Kidney glomerular epithelial cell (primary cell): ENCODE measurements at regions not wholly inside any gene's neighbourhood (a gene's known extent, or its start where the extent isn't known, plus 50 kb on each side); places are given as distances from the start of the nearest gene placed in this dataset.
A peak's percentile ranks its signal among the peaks of the same experiment; 100 is the strongest.

Experiments
- DNase-seq: peaks from one replicate; lab custom pipeline; 2025; lab: John Stamatoyannopoulos, UW

- peak; percentile 64 for DNase-seq
These were observed 55.2 kb upstream of the FRMD4B start for GRCh38 chr3:69441040-69441439.

GRCh38 chr3:69439643-69440270 is 53.9 kb upstream of the FRMD4B start:
- DNase-seq = peak; percentile 33

- DNase-seq = no peak
These were observed 52.6 kb upstream of the FRMD4B start for GRCh38 chr3:69438476-69438875.

- DNase-seq = no peak
These were observed 49.7 kb upstream of the FRMD4B start for GRCh38 chr3:69435274-69436265.
